ENCODE measurements at regions not wholly inside any gene's neighbourhood (a gene's known extent, or its start where the extent isn't known, plus 50 kb on each side); places are given as distances from the start of the nearest gene placed in this dataset.

DNA sequence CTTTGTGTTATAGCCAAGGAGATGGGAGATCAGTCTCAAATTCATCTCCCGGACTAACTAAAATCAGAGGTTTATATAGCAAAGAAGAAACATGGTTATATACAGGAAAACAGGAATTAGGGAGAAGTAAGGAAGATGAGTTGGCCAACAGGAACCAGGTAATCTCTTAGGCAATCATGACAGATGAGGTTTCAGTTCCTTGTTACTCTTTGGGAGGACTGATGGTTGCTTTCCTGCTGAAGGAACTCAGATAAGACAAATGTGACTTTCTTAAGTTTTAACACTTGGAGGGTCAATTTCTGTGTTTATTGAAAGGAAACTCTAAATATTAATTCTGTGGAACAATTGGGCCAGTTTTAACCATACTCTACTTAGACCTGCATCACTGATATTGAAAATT lies 1072.0 kb upstream of the CNTN5 start:
- DNase-seq (ENCODE audit: low read depth in 6 of 9, low spot score in 9 of 9), result no peak
- no peak overlapping the region for H3K27ac ChIP-seq (ENCODE audit: low read depth in 1 of 2, low read length in 1 of 2)
- no peaks in the 10 kb centered on the region for H3K27me3 ChIP-seq (ENCODE audit: control insufficient read depth in 2 of 2, insufficient read depth in 1 of 2, low read length in 1 of 2)
- 43% methylated on average over 1 of the region's 1 CpG for WGBS
- no peaks in the 10 kb centered on the region for H3K9me3 ChIP-seq (ENCODE audit: control insufficient read depth in 2 of 2, insufficient read depth in 1 of 2, low read length in 1 of 2)
- no peaks in the 10 kb centered on the region for H3K4me1 ChIP-seq (ENCODE audit: control insufficient read depth in 2 of 2, insufficient read depth in 2 of 2, low read length in 2 of 2)
- no peak overlapping the region for H3K4me3 ChIP-seq (ENCODE audit: low read length in 2 of 2)
- no peaks in the 10 kb centered on the region for H3K36me3 ChIP-seq (ENCODE audit: control insufficient read depth in 2 of 2, insufficient read depth in 2 of 2, low read length in 1 of 2)

GRCh38 chr11:97955595-97955994 lies 1065.2 kb upstream of the CNTN5 start:
- WGBS, result 84% methylated on average over 2 of the region's 2 CpGs
- no peaks in the 10 kb centered on the region for H3K4me1 ChIP-seq (ENCODE audit: control insufficient read depth in 2 of 2, insufficient read depth in 2 of 2, low read length in 2 of 2)
- no peak overlapping the region for H3K27ac ChIP-seq (ENCODE audit: low read depth in 1 of 2, low read length in 1 of 2)
- H3K27me3 ChIP-seq (ENCODE audit: control insufficient read depth in 2 of 2, insufficient read depth in 1 of 2, low read length in 1 of 2), result no peaks in the 10 kb centered on the region
- DNase-seq (ENCODE audit: low read depth in 6 of 9, low spot score in 9 of 9), result no peak
- no peaks in the 10 kb centered on the region for H3K36me3 ChIP-seq (ENCODE audit: control insufficient read depth in 2 of 2, insufficient read depth in 2 of 2, low read length in 1 of 2)
- no peaks in the 10 kb centered on the region for H3K9me3 ChIP-seq (ENCODE audit: control insufficient read depth in 2 of 2, insufficient read depth in 1 of 2, low read length in 1 of 2)
- no peak overlapping the region for H3K4me3 ChIP-seq (ENCODE audit: low read length in 2 of 2)

DNA sequence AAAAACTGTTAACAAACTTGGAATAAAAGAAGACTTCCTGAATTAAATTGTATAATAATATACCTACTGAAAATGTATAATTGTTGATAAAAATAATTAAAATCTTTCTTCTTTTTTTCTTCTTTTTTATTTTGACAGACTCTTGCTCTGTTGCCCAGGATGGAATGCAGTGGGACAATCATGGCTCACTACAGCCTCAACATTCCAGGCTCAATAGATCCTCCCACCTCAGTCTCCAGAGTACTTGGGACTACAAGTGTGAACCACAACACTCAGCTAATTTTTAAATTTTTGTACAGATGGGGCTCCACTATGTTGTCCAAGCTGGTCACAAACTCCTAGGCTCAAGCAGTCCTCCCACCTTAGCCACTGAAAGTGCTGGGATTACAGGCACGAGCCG lies 1063.8 kb upstream of the CNTN5 start:
- 60% methylated on average over 2 of the region's 2 CpGs for WGBS
- H3K4me3 ChIP-seq (ENCODE audit: low read length in 2 of 2), result no peak overlapping the region
- no peaks in the 10 kb centered on the region for H3K27me3 ChIP-seq (ENCODE audit: control insufficient read depth in 2 of 2, insufficient read depth in 1 of 2, low read length in 1 of 2)
- no peaks in the 10 kb centered on the region for H3K4me1 ChIP-seq (ENCODE audit: control insufficient read depth in 2 of 2, insufficient read depth in 2 of 2, low read length in 2 of 2)
- no peak overlapping the region for H3K27ac ChIP-seq (ENCODE audit: low read depth in 1 of 2, low read length in 1 of 2)
- no peaks in the 10 kb centered on the region for H3K9me3 ChIP-seq (ENCODE audit: control insufficient read depth in 2 of 2, insufficient read depth in 1 of 2, low read length in 1 of 2)
- no peaks in the 10 kb centered on the region for H3K36me3 ChIP-seq (ENCODE audit: control insufficient read depth in 2 of 2, insufficient read depth in 2 of 2, low read length in 1 of 2)
- DNase-seq (ENCODE audit: low read depth in 6 of 9, low spot score in 9 of 9), result no peak

- no peak overlapping the region for H3K27ac ChIP-seq (ENCODE audit: low read depth in 1 of 2, low read length in 1 of 2)
- no peaks in the 10 kb centered on the region for H3K36me3 ChIP-seq (ENCODE audit: control insufficient read depth in 2 of 2, insufficient read depth in 2 of 2, low read length in 1 of 2)
- no peaks in the 10 kb centered on the region for H3K9me3 ChIP-seq (ENCODE audit: control insufficient read depth in 2 of 2, insufficient read depth in 1 of 2, low read length in 1 of 2)
- no peak for DNase-seq (ENCODE audit: low read depth in 6 of 9, low spot score in 9 of 9)
- H3K27me3 ChIP-seq (ENCODE audit: control insufficient read depth in 2 of 2, insufficient read depth in 1 of 2, low read length in 1 of 2), result no peaks in the 10 kb centered on the region
- no peaks in the 10 kb centered on the region for H3K4me1 ChIP-seq (ENCODE audit: control insufficient read depth in 2 of 2, insufficient read depth in 2 of 2, low read length in 2 of 2)
- WGBS, result 92% methylated on average over 4 of the region's 4 CpGs
- H3K4me3 ChIP-seq (ENCODE audit: low read length in 2 of 2), result no peak overlapping the region
These were observed 1059.3 kb upstream of the CNTN5 start for GRCh38 chr11:97961431-97961830.

DNA sequence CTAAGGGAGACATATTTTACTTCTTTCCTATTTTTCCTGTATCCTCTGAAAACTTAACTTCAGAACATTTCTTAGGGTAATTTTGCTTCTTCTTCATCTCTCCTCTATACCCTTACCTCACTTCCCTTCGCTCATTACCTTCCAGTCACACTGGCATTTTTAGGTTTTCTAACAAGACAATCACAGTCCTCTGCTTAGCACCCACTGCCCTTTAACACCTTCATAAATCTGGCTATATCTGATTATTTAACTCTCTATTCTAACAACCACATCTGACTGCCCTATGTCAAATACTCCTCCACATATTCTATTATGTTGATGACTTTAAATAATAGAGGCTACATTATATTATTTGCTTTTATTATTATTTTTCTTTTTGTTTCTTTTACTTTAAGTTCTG lies 1058.0 kb upstream of the CNTN5 start:
- no peaks in the 10 kb centered on the region for H3K9me3 ChIP-seq (ENCODE audit: control insufficient read depth in 2 of 2, insufficient read depth in 1 of 2, low read length in 1 of 2)
- H3K27me3 ChIP-seq (ENCODE audit: control insufficient read depth in 2 of 2, insufficient read depth in 1 of 2, low read length in 1 of 2), result no peaks in the 10 kb centered on the region
- WGBS, result 44% methylated on average over 1 of the region's 1 CpG
- no peak overlapping the region for H3K27ac ChIP-seq (ENCODE audit: low read depth in 1 of 2, low read length in 1 of 2)
- DNase-seq (ENCODE audit: low read depth in 6 of 9, low spot score in 9 of 9), result no peak
- H3K36me3 ChIP-seq (ENCODE audit: control insufficient read depth in 2 of 2, insufficient read depth in 2 of 2, low read length in 1 of 2), result no peaks in the 10 kb centered on the region
- H3K4me3 ChIP-seq (ENCODE audit: low read length in 2 of 2), result no peak overlapping the region
- no peaks in the 10 kb centered on the region for H3K4me1 ChIP-seq (ENCODE audit: control insufficient read depth in 2 of 2, insufficient read depth in 2 of 2, low read length in 2 of 2)

DNA sequence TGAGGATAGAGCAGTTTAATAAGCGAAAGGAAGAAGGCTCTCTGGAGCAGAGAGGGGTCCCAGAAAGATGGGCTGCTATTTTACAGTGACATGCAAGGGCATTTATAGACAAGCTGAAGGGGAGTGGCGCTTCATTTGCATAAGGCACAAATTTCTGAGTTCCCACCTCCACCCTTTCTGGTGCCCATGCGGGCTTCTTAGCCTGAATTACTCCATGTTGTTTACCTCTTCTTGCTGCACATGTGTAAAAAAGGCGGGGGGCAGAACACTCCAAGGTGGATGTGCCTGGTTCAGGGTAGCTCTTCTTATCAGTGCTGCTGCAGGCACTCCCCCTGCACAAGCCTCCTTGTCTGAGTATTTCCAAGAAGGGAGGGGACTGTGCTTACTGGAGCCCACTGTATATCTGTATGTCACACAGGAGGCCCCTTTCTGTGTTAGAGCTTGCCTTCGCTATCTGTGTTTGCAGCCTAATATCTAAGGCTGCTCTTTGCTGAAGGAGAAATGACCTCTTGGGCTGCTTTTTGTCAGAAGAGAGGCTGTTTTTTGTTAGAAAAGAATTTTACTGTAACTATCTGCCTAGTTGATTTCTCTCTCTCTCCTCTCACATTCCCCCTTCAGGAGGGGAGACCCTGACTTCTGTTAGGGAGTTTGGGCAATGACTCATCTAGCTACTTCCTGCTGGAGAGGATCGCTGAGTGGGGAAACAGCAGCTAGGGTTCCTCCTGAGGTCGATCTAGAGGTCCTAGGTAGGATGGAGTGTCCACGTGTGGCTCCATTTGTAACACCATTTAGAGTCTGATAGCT lies 1057.0 kb upstream of the CNTN5 start:
- no peaks in the 10 kb centered on the region for H3K27me3 ChIP-seq (ENCODE audit: control insufficient read depth in 2 of 2, insufficient read depth in 1 of 2, low read length in 1 of 2)
- H3K4me3 ChIP-seq (ENCODE audit: low read length in 2 of 2), result no peak overlapping the region
- no peaks in the 10 kb centered on the region for H3K9me3 ChIP-seq (ENCODE audit: control insufficient read depth in 2 of 2, insufficient read depth in 1 of 2, low read length in 1 of 2)
- H3K4me1 ChIP-seq (ENCODE audit: control insufficient read depth in 2 of 2, insufficient read depth in 2 of 2, low read length in 2 of 2), result no peaks in the 10 kb centered on the region
- DNase-seq (ENCODE audit: low read depth in 6 of 9, low spot score in 9 of 9), result no peak
- WGBS, result 84% methylated on average over 8 of the region's 8 CpGs
- H3K27ac ChIP-seq (ENCODE audit: low read depth in 1 of 2, low read length in 1 of 2), result no peak overlapping the region
- no peaks in the 10 kb centered on the region for H3K36me3 ChIP-seq (ENCODE audit: control insufficient read depth in 2 of 2, insufficient read depth in 2 of 2, low read length in 1 of 2)

GRCh38 chr11:97964332-97965004 lies 1056.3 kb upstream of the CNTN5 start:
- H3K4me1 ChIP-seq (ENCODE audit: control insufficient read depth in 2 of 2, insufficient read depth in 2 of 2, low read length in 2 of 2), result no peaks in the 10 kb centered on the region
- 93% methylated on average over 3 of the region's 3 CpGs for WGBS
- no peak overlapping the region for H3K4me3 ChIP-seq (ENCODE audit: low read length in 2 of 2)
- no peaks in the 10 kb centered on the region for H3K36me3 ChIP-seq (ENCODE audit: control insufficient read depth in 2 of 2, insufficient read depth in 2 of 2, low read length in 1 of 2)
- H3K9me3 ChIP-seq (ENCODE audit: control insufficient read depth in 2 of 2, insufficient read depth in 1 of 2, low read length in 1 of 2), result no peaks in the 10 kb centered on the region
- no peaks in the 10 kb centered on the region for H3K27me3 ChIP-seq (ENCODE audit: control insufficient read depth in 2 of 2, insufficient read depth in 1 of 2, low read length in 1 of 2)
- DNase-seq (ENCODE audit: low read depth in 6 of 9, low spot score in 9 of 9), result no peak
- H3K27ac ChIP-seq (ENCODE audit: low read depth in 1 of 2, low read length in 1 of 2), result no peak overlapping the region

GRCh38 chr11:97965849-97966646 lies 1054.7 kb upstream of the CNTN5 start:
- Histone ChIP-seq H3K27me3 (ENCODE audit: control insufficient read depth in 2 of 2, insufficient read depth in 1 of 2, low read length in 1 of 2) (no peaks in the 10 kb centered on the region), H3K9me3 (ENCODE audit: control insufficient read depth in 2 of 2, insufficient read depth in 1 of 2, low read length in 1 of 2) (no peaks in the 10 kb centered on the region), H3K4me1 (ENCODE audit: control insufficient read depth in 2 of 2, insufficient read depth in 2 of 2, low read length in 2 of 2) (no peaks in the 10 kb centered on the region), H3K36me3 (ENCODE audit: control insufficient read depth in 2 of 2, insufficient read depth in 2 of 2, low read length in 1 of 2) (no peaks in the 10 kb centered on the region), H3K27ac (ENCODE audit: low read depth in 1 of 2, low read length in 1 of 2) (no peak overlapping the region), H3K4me3 (ENCODE audit: low read length in 2 of 2) (no peak overlapping the region)
- WGBS, result 89% methylated on average over 1 of the region's 1 CpG
- DNase-seq (ENCODE audit: low read depth in 6 of 9, low spot score in 9 of 9), result no peak

DNA sequence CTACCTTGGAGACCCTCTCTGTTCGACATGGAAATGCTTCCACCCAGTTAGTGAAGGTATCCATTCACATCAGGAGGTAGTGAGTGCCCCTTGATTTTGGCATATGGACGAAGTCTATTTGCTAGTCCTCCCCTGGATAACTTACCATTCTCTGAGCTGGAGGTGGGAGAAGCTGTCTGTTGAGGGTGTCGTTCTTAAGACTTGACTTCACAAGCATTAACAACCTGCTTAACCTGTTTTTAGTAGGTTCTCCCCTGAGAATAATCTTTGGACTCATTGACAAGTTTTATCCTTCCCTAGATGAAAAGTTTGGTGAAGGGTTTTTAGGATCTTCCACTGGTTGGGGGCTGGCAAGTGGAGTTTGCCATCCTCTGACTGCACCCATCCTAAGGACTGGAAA lies 1053.8 kb upstream of the CNTN5 start:
- H3K4me1 ChIP-seq (ENCODE audit: control insufficient read depth in 2 of 2, insufficient read depth in 2 of 2, low read length in 2 of 2), result no peaks in the 10 kb centered on the region
- H3K27me3 ChIP-seq (ENCODE audit: control insufficient read depth in 2 of 2, insufficient read depth in 1 of 2, low read length in 1 of 2), result no peaks in the 10 kb centered on the region
- H3K27ac ChIP-seq (ENCODE audit: low read depth in 1 of 2, low read length in 1 of 2), result no peak overlapping the region
- no peak overlapping the region for H3K4me3 ChIP-seq (ENCODE audit: low read length in 2 of 2)
- DNase-seq (ENCODE audit: low read depth in 6 of 9, low spot score in 9 of 9), result no peak
- no peaks in the 10 kb centered on the region for H3K36me3 ChIP-seq (ENCODE audit: control insufficient read depth in 2 of 2, insufficient read depth in 2 of 2, low read length in 1 of 2)
- no peaks in the 10 kb centered on the region for H3K9me3 ChIP-seq (ENCODE audit: control insufficient read depth in 2 of 2, insufficient read depth in 1 of 2, low read length in 1 of 2)
- WGBS, result 88% methylated on average over 3 of the region's 3 CpGs
